ENCODE measurements at regions not wholly inside any gene's neighbourhood (a gene's known extent, or its start where the extent isn't known, plus 50 kb on each side); places are given as distances from the start of the nearest gene placed in this dataset.

GRCh38 chr9:34907044-34907443 lies 51.0 kb upstream of the PHF24 start:
- H3K27ac ChIP-seq (ENCODE audit: insufficient read depth, low read depth, low read length, poor library complexity, severe bottlenecking), result no peak overlapping the region
- WGBS, 2 experiments, result 44 to 65% methylated on average over 2 of the region's 2 CpGs
- H3K4me1 ChIP-seq (ENCODE audit: control insufficient read depth, insufficient read depth, low read length), result no peaks in the 10 kb centered on the region
- no peaks in the 10 kb centered on the region for H3K27me3 ChIP-seq (ENCODE audit: control insufficient read depth, insufficient read depth, low read length, poor library complexity, severe bottlenecking)
- no peaks in the 10 kb centered on the region for H3K9me3 ChIP-seq (ENCODE audit: control insufficient read depth, low read length)
- H3K4me3 ChIP-seq (ENCODE audit: insufficient read depth, low read depth, low read length), result no peak overlapping the region
- H3K36me3 ChIP-seq (ENCODE audit: control insufficient read depth, insufficient read depth, low read length), result no peaks in the 10 kb centered on the region

GRCh38 chr9:34899535-34900158 lies 58.4 kb upstream of the PHF24 start:
- Histone ChIP-seq H3K9me3 (ENCODE audit: control insufficient read depth, low read length) (no peaks in the 10 kb centered on the region), H3K36me3 (ENCODE audit: control insufficient read depth, insufficient read depth, low read length) (no peaks in the 10 kb centered on the region), H3K4me1 (ENCODE audit: control insufficient read depth, insufficient read depth, low read length) (no peaks in the 10 kb centered on the region), H3K27ac (ENCODE audit: insufficient read depth, low read depth, low read length, poor library complexity, severe bottlenecking) (no peak overlapping the region), H3K4me3 (ENCODE audit: insufficient read depth, low read depth, low read length) (no peak overlapping the region), H3K27me3 (ENCODE audit: control insufficient read depth, insufficient read depth, low read length, poor library complexity, severe bottlenecking) (peaks cover 13% of the 10 kb centered on the region)
- 31 to 32% methylated on average over 7 of the region's 7 CpGs for WGBS, 2 experiments

- Histone ChIP-seq H3K4me1 (ENCODE audit: control insufficient read depth, insufficient read depth, low read length) (no peaks in the 10 kb centered on the region), H3K27ac (ENCODE audit: insufficient read depth, low read depth, low read length, poor library complexity, severe bottlenecking) (no peak overlapping the region), H3K36me3 (ENCODE audit: control insufficient read depth, insufficient read depth, low read length) (no peaks in the 10 kb centered on the region), H3K9me3 (ENCODE audit: control insufficient read depth, low read length) (no peaks in the 10 kb centered on the region), H3K4me3 (ENCODE audit: insufficient read depth, low read depth, low read length) (no peak overlapping the region), H3K27me3 (ENCODE audit: control insufficient read depth, insufficient read depth, low read length, poor library complexity, severe bottlenecking) (peaks cover 17% of the 10 kb centered on the region)
- 80 to 81% methylated on average over 8 of the region's 8 CpGs for WGBS, 2 experiments
Measured at GRCh38 chr9:34898846-34899245, 59.2 kb upstream of the PHF24 start.

GRCh38 chr9:34896112-34896511 lies 62.0 kb upstream of the PHF24 start:
- peaks cover 17% of the 10 kb centered on the region for H3K27me3 ChIP-seq (ENCODE audit: control insufficient read depth, insufficient read depth, low read length, poor library complexity, severe bottlenecking)
- no peaks in the 10 kb centered on the region for H3K9me3 ChIP-seq (ENCODE audit: control insufficient read depth, low read length)
- no peaks in the 10 kb centered on the region for H3K36me3 ChIP-seq (ENCODE audit: control insufficient read depth, insufficient read depth, low read length)
- no peak overlapping the region for H3K4me3 ChIP-seq (ENCODE audit: insufficient read depth, low read depth, low read length)
- H3K27ac ChIP-seq (ENCODE audit: insufficient read depth, low read depth, low read length, poor library complexity, severe bottlenecking), result no peak overlapping the region
- 57 to 67% methylated on average over 2 of the region's 2 CpGs for WGBS, 2 experiments
- no peaks in the 10 kb centered on the region for H3K4me1 ChIP-seq (ENCODE audit: control insufficient read depth, insufficient read depth, low read length)

GRCh38 chr9:34892886-34893285 lies 65.2 kb upstream of the PHF24 start:
- Histone ChIP-seq H3K27me3 (ENCODE audit: control insufficient read depth, insufficient read depth, low read length, poor library complexity, severe bottlenecking) (peaks cover 8% of the 10 kb centered on the region), H3K4me3 (ENCODE audit: insufficient read depth, low read depth, low read length) (no peak overlapping the region), H3K9me3 (ENCODE audit: control insufficient read depth, low read length) (no peaks in the 10 kb centered on the region), H3K27ac (ENCODE audit: insufficient read depth, low read depth, low read length, poor library complexity, severe bottlenecking) (no peak overlapping the region), H3K4me1 (ENCODE audit: control insufficient read depth, insufficient read depth, low read length) (no peaks in the 10 kb centered on the region), H3K36me3 (ENCODE audit: control insufficient read depth, insufficient read depth, low read length) (no peaks in the 10 kb centered on the region)
- WGBS, 2 experiments, result 80 to 86% methylated on average over 5 of the region's 5 CpGs

GRCh38 chr9:34891386-34891785 lies 66.7 kb upstream of the PHF24 start:
- H3K27me3 ChIP-seq (ENCODE audit: control insufficient read depth, insufficient read depth, low read length, poor library complexity, severe bottlenecking), result peaks cover 8% of the 10 kb centered on the region
- H3K27ac ChIP-seq (ENCODE audit: insufficient read depth, low read depth, low read length, poor library complexity, severe bottlenecking), result no peak overlapping the region
- 94 to 100% methylated on average over 1 of the region's 1 CpG for WGBS, 2 experiments
- no peak overlapping the region for H3K4me3 ChIP-seq (ENCODE audit: insufficient read depth, low read depth, low read length)
- H3K9me3 ChIP-seq (ENCODE audit: control insufficient read depth, low read length), result no peaks in the 10 kb centered on the region
- no peaks in the 10 kb centered on the region for H3K4me1 ChIP-seq (ENCODE audit: control insufficient read depth, insufficient read depth, low read length)
- H3K36me3 ChIP-seq (ENCODE audit: control insufficient read depth, insufficient read depth, low read length), result no peaks in the 10 kb centered on the region

- no peaks in the 10 kb centered on the region for H3K27me3 ChIP-seq (ENCODE audit: control insufficient read depth, insufficient read depth, low read length, poor library complexity, severe bottlenecking)
- WGBS, 2 experiments, result 48 to 50% methylated on average over 2 of the region's 2 CpGs
Measured at GRCh38 chr9:34887841-34888240, 70.2 kb upstream of the PHF24 start.

GRCh38 chr9:34884747-34885189 lies 73.3 kb upstream of the PHF24 start:
- Histone ChIP-seq H3K36me3 (ENCODE audit: control insufficient read depth, insufficient read depth, low read length) (no peaks in the 10 kb centered on the region), H3K4me1 (ENCODE audit: control insufficient read depth, insufficient read depth, low read length) (no peaks in the 10 kb centered on the region), H3K9me3 (ENCODE audit: control insufficient read depth, low read length) (no peaks in the 10 kb centered on the region), H3K27me3 (ENCODE audit: control insufficient read depth, insufficient read depth, low read length, poor library complexity, severe bottlenecking) (no peaks in the 10 kb centered on the region), H3K4me3 (ENCODE audit: insufficient read depth, low read depth, low read length) (no peak overlapping the region), H3K27ac (ENCODE audit: insufficient read depth, low read depth, low read length, poor library complexity, severe bottlenecking) (no peak overlapping the region)
- 87 to 90% methylated on average over 2 of the region's 2 CpGs for WGBS, 2 experiments

More at GRCh38 chr9:34887841-34888240, 70.2 kb upstream of the PHF24 start:
- H3K36me3 ChIP-seq (ENCODE audit: control insufficient read depth, insufficient read depth, low read length), result no peaks in the 10 kb centered on the region
- H3K4me3 ChIP-seq (ENCODE audit: insufficient read depth, low read depth, low read length), result no peak overlapping the region
- no peaks in the 10 kb centered on the region for H3K4me1 ChIP-seq (ENCODE audit: control insufficient read depth, insufficient read depth, low read length)
- H3K9me3 ChIP-seq (ENCODE audit: control insufficient read depth, low read length), result no peaks in the 10 kb centered on the region
- no peak overlapping the region for H3K27ac ChIP-seq (ENCODE audit: insufficient read depth, low read depth, low read length, poor library complexity, severe bottlenecking)

- no peaks in the 10 kb centered on the region for H3K27me3 ChIP-seq (ENCODE audit: control insufficient read depth, insufficient read depth, low read length, poor library complexity, severe bottlenecking)
- H3K27ac ChIP-seq (ENCODE audit: insufficient read depth, low read depth, low read length, poor library complexity, severe bottlenecking), result no peak overlapping the region
- no peaks in the 10 kb centered on the region for H3K9me3 ChIP-seq (ENCODE audit: control insufficient read depth, low read length)
- no peaks in the 10 kb centered on the region for H3K36me3 ChIP-seq (ENCODE audit: control insufficient read depth, insufficient read depth, low read length)
- H3K4me1 ChIP-seq (ENCODE audit: control insufficient read depth, insufficient read depth, low read length), result no peaks in the 10 kb centered on the region
- WGBS, 2 experiments, result 90 to 91% methylated on average over 3 of the region's 3 CpGs
- H3K4me3 ChIP-seq (ENCODE audit: insufficient read depth, low read depth, low read length), result no peak overlapping the region
Measured at GRCh38 chr9:34876096-34876495, 82.0 kb upstream of the PHF24 start.

- no peaks in the 10 kb centered on the region for H3K4me1 ChIP-seq (ENCODE audit: control insufficient read depth, insufficient read depth, low read length)
- WGBS, 2 experiments, result 68 to 70% methylated on average over 2 of the region's 2 CpGs
- no peaks in the 10 kb centered on the region for H3K27me3 ChIP-seq (ENCODE audit: control insufficient read depth, insufficient read depth, low read length, poor library complexity, severe bottlenecking)
- H3K36me3 ChIP-seq (ENCODE audit: control insufficient read depth, insufficient read depth, low read length), result no peaks in the 10 kb centered on the region
- no peak overlapping the region for H3K27ac ChIP-seq (ENCODE audit: insufficient read depth, low read depth, low read length, poor library complexity, severe bottlenecking)
- no peaks in the 10 kb centered on the region for H3K9me3 ChIP-seq (ENCODE audit: control insufficient read depth, low read length)
- H3K4me3 ChIP-seq (ENCODE audit: insufficient read depth, low read depth, low read length), result no peak overlapping the region
Measured at GRCh38 chr9:34869390-34869789, 88.7 kb upstream of the PHF24 start.

- Histone ChIP-seq H3K4me1 (ENCODE audit: control insufficient read depth, insufficient read depth, low read length) (no peaks in the 10 kb centered on the region), H3K27me3 (ENCODE audit: control insufficient read depth, insufficient read depth, low read length, poor library complexity, severe bottlenecking) (no peaks in the 10 kb centered on the region), H3K9me3 (ENCODE audit: control insufficient read depth, low read length) (no peaks in the 10 kb centered on the region), H3K27ac (ENCODE audit: insufficient read depth, low read depth, low read length, poor library complexity, severe bottlenecking) (no peak overlapping the region), H3K4me3 (ENCODE audit: insufficient read depth, low read depth, low read length) (no peak overlapping the region), H3K36me3 (ENCODE audit: control insufficient read depth, insufficient read depth, low read length) (no peaks in the 10 kb centered on the region)
Measured at GRCh38 chr9:34866614-34867013, 91.5 kb upstream of the PHF24 start.

Data from ectodermal cell (in vitro differentiated cells).